Activated effector memory CD4-positive, alpha-beta T cell treated with anti-CD3 and anti-CD28 coated beads, Interleukin-2, amount 50 U/mL, for 16 hours (primary cell): ENCODE measurements at regions not wholly inside any gene's neighbourhood (a gene's known extent, or its start where the extent isn't known, plus 50 kb on each side); places are given as distances from the start of the nearest gene placed in this dataset.
"Not testable (repeated sequence)": the region's sequence is repeated elsewhere in the genome, so short reads cannot be mapped to it uniquely, and the experiment has no call there.

Experiments used
- DNase-seq: peaks from one replicate; pipeline ENCODE4 v3.0.0-alpha.2; 2020

DNA sequence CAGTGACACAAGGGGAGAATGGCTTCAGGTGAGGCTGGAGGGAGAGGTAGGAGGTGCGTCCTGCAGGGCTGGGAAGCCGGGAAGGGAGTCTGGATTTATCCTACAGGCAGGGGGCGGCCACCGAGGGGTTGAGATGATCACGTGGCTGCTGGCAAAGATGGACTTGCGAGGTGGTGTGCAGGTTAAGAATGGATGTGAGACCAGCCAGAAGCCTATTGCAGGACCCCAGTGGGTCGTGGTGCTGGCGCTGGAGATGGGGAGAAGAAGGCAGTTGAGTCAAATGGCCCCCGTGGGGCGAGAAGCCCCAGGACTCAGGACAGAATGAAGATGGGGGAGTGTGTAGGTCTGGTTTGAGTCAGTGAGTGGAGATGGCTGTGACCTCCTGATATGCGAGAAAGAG lies 183.1 kb downstream of the FAM43A start:
- DNase-seq, result no peak

DNA sequence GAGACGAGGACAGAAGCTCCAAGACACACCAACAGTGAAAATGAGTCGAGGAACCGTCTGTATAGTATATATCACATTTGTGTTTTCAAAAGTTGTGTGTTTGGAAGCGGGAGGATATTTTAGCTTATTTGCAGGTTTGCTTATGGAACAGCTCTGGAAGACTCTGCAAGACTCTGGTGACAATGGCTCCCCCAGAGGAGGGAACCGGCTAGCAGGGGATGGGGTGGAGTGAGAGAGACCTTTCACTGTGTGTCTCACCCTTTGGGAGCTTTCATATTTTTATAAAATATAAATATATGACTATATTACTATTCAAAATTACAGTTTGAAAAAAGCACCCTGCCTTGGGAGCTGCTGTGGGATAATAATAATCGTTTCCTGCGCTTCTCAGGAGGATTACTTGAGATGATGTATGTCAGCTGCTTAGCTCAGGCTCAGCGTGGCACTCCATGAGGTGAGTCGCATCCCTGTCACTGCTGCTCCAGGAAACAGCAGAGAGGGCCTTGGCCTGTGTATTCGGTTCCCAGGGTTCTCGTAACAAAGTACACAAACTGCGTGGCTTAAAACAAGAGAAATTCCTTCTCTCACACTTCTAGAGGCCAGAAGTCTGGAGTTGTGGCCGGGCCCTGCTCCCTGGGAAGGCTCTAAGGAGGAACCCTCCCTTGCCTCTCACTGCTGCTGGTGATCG lies 183.9 kb downstream of the FAM43A start:
- no peak for DNase-seq

DNA sequence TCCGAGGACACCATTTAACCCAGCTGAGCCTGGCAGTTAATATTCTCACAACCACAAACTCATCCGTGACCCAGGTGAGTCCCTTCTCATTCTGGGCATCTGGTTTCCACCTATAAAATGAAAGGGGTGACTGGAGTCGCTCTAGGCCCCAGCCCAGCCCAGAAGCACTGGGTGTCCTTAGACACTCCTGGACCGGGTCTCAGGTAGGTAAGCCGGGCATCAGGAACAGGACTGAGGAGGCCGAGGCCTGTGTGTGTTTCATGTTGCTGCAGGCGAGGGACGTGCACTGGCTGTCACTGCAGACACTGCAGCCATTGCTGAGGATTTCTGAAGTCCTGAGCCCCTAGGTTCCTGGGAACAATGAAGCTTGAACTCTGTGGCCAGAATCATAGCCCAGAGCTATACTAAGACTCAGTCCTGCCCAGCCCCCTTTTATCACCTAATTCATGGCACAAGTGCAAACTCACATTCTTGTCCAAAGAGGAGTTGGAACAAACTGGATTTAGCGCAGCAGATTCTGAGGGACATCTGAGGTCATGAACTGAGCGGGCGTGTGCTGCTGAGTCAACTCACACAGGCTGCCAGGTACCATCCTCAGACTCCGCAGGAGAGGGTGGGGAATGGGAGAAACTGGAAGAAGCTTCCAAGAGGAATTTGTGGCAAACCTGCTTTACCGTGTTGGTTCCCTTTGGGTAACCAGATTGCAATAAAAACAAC lies 184.9 kb downstream of the FAM43A start:
- DNase-seq, result no peak

DNA sequence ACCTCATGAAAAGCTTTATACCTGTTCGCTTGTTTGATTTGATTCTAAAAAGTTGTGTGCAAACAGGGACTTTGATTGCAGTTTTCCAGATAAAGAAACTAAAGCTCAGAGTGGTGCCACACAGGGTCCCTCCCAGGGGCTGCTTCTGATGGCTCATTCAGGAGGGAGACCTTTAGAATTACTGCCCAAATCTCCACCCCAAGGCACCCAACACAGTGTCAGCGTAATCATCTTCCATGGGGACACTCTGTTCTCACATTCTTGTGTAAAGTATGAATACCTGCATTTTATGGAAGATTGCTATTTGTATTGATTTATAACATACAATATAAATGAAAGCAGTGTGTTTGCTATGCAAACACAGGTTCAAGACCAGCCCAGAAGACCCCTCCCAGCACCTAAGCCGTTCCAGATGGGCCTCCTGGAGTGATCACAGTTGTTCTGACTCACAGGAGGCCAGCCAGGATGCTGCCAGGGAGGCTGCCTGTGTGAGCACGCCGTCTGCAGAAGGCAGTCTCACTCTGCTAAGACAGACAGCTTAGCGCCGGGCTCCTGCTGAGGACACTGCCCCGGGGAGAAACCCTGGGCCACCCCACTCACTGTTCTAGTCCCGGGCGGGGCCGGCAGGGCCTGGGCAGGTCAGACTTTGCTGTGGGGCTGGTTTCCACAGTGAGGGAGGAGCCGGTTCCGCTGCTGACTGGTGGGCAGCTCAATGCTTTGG lies 185.6 kb downstream of the FAM43A start:
- no peak for DNase-seq

DNA sequence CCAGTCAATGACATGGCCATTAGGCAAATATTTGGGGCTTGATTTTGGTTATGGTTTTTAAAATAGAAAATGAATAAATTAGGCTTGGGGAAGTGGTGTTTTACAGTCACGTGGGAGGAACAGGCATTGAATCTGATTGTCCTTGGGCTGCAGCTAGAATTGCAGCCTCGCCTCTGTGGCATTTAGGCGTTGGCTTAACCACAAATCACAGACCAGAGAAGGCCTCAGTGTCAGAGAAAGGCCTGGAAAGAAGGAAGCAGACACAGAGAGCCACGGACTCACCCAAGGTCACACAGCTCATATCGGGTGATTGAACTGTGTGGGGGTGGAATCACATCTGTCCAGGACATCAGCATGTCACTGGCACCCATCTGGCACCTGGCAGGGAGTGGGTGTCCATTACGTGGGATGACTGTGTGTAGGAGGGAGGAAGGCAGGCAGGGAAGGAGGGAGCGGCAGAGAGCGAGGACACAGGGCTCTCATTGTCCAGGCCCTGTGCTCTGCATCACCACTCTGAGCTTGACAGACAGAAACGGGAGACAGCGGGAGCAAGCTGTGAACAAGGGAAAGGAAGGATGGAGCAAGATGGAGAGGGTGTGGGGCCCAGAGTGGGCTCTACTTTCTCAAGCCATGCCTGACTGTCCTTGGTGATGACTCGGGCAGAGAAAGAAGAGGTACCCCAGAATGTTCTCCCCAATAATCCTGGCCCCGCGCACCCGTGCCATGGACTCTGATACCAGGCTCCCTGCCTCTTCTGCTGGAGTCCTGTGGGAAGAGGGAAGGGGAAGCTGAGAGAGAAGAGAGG lies 186.4 kb downstream of the FAM43A start:
- no peak for DNase-seq

DNA sequence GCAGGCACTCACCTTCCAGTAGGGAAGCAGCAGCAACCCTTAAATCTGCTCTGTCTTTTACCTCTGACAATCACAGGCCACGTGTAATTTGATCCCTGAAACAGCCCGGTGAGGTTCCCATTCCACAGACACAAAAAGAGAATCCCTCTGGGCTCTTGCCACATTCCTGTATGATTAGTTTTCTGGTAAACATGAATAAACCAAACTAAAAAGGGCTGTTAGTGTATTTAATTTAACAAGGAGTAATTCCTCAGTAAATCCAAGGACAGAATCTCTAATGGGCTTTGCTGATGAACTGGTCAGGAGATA lies 186.9 kb downstream of the FAM43A start:
- DNase-seq, result no peak

DNA sequence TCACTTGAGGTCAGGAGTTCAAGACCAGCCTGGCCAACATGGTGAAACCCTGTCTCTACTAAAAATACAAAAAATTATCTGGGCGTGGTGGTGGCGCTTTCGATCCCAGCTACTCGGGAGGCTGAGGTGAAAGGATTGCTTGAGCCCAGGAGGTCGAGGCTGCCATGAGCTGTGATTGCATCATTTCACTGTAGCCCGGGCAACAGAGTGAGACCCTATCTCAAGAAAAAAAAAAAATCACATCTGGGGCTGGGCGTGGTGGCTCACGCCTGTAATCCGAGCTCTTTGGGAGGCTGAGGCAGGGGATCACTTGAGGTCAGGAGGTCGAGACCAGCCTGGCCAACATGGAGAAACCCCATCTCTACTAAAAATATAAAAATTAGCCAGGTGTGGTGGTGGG lies 187.8 kb downstream of the FAM43A start:
- not testable (repeated sequence) for DNase-seq

DNA sequence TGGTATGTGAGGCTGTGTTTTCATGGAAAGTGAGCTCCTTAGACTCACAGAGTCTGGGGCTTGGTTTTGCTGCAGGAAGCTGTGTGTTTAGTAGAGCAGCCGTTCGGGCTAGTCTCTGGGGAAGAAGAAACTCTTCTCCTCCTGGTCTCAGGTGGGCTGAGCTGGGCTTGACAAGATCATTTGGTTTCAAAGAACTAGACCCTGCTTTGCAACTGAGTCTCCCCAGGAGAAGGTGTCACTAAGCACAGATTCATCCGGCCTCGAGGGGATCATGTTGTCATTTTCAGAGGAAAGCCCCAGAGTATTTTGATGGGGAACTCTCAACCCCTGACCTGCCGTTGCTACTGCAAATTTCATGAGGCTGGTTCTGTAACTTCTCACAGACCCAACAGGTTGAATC lies 188.5 kb downstream of the FAM43A start:
- no peak for DNase-seq

DNA sequence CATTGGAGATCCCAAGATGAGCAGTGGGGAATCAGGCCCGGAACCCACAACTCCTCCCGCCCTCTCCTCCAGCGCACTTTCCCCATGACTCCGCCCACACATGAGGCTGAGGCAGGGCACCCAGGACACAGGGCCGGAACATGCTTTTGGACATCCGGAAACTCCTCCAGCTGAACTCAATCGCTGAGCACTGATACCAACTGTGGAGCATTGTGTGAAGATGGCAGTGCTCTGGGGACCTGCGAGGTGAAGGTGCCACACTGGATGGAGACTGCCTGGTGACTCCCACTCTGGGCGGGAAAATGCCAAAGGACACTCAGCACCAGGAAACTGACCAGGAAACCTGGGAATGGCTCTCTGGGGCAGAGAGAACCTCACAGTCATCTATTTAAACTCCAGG lies 189.1 kb downstream of the FAM43A start:
- no peak for DNase-seq

DNA sequence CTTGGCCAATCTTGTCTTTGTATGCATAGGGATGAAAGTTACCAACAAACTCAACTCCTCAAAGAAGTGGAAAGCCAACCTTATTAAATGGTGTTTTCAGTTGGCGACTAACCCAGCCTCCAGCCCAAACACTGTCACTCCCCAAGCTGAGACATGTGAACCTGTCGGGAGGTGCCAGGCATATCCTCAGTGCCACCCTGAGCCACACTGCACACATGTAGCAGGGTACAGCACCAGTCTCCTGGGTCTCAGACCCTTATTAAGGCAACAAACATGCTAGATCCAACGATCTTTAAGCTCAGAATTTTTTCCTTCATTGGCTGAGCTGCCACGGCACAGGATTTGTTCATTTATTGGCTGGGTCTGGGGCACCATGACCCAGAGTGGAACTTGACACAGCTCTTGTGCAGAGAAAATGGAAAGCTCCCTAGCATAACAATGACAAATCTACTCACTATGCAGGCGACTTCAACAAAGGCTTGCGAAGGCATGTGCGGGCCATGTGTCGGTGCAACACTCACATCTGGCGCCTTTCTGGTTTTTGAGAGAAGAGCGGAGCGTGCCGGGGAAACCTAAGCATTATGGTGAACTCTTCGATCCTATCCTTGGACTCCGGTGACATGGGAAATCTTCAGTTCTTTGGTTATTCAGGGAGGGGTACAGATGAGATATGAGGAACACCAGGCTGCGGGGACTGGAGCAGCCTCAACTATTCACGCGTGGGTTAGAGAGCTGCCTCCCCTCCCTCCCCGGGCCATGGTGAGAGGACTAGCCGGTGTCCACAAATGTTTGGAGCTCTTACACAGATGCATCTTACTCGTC lies 190.1 kb downstream of the FAM43A start:
- no peak for DNase-seq

DNA sequence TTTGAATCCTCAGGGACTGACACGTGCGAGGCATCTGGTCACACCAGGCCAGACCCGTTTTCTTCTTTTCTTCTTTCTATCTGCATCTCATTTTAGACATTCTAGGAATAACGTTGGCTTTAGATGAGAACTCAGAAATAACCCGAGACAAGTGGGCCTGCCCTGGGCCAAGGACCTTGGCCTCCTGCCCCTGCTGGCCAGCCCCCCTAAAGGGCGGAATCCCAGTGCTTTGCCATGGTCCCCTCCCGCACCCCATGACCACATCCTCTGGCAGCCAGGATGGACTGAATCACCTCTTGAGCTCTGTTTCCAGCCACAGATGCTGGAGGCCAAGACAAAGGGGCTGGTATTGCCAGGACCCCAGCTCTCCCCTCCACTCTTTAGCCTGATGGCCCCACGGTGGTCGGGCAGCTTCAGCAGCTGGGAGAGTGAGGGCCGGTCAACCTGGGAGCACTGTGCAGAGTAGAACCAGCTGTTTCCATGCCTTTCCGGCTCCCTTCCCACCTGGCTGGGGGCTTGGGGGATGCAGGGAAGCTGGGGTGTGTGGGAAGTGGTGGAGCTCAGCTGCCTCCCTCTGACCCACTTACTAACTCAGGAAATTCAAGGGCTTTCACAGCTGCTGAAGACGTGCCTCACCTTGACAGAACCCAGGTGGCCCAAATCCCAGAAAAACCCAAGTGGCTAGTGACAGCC lies 190.9 kb downstream of the FAM43A start:
- no peak for DNase-seq

DNA sequence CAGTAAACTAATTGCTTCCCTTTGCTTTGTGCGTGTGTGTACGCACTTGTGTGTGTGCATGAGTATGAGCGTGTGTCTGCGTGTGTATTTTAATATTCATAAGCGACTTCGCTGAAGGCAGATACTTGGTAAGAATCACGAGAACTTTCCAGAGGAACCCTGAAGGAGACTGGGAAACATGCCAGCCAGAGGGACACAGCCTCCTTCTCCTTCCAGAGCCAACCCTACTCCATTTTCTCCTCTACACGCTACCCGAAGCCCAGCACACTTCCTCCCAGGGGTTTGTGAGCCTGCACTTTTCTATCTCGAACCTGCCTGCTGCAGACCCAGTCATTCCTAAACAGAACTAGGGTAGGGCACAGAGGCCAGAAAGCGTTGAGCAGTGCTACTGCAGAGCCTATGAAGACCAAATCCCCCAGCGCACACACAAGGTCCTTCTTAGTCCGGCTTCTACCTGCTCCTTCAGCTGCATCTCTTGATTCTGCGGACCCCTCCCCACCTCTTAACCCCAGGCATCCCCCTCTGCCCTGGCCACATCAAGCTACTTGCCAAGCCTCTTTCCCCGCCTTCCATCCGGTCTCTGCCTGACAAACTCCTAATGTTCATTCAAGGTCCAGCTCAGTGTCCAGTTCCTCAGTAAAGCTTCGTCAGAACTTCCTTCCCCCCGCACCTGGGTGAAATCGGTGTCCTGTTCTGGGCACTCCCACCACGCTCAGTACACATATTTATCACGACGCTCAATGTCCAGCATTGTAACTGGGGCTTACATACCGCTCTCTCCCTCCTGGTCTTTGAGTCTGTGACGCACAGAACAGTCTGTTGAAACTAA lies 191.8 kb downstream of the FAM43A start:
- DNase-seq, result no peak

DNA sequence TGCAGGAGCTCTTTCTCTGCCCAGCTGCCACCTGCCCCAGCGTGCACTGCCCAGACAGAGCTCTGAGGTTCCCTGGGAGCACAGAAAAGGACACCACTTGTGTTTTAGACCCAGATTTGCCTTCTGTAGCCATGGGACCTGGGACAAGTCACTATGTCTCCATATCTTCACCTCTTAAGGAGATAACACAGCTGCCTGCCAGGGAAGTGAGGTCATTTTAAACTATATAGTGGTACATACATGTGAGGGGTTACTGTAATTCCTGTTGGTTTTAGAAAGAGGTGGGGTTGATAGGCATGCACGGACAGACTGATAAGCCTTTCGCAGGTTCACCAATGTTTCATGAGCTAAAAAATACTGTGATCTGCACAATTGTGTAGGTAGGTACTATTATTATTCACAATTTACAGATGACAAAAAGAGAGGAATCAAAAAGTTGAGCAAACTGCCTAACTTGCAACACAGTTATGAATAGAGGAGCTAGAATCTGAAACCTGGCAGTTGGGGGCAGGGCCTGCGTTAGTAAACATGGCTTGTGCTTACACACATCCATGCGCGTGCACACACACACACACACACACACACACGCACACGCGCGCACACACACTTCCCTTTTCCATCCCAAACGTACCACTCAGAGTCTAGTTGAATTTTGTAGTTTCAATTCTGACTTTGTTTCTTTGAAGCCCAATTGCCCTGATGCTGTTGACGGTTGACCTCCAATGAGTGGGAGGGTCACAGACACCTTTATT lies 193.6 kb downstream of the FAM43A start:
- no peak for DNase-seq

DNA sequence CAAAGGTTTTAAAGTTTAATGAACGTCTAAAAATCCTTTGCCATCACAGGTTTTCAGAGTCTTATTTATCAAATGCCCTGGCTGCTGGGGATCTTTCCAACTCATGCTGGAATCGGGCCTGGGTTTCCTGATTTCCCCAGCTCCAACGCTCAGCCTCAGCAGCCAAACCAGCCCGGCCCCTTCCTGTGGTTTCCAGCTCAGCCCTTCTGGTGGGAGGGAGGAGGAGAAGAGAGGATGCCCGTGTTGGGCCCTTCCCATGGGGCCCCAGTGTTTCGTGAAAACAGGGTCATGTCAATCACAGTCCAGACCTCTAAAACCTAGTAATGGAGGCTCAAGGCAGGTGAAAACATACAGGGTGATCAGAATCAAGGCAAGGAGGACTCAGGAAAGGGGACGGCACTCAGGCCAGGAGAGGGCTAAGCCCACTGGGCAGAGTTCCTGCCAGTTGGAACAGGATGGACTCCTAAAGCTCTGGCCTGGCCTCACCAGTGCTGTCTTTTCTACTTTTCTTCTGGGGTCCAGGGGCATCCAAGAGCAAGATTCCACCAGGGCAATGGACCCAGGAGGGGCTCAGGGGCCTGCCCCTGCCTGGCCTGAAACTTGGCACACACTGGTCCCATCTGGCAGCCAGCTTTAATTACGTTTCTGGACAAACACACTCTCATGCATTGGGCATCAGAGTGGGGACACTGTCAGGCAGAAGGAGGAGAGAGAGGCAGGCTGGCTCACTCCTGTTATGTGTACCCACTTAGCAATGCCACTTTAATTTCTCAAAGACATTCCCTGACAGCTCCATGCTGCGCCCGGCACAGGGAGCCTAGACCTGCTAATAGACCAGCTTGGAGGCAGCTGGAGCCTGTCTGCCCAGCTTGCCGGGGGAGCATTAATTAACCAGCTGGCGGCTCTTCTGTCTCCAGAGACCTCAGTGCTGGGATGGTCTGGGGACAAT lies 194.6 kb downstream of the FAM43A start:
- DNase-seq, result no peak

DNA sequence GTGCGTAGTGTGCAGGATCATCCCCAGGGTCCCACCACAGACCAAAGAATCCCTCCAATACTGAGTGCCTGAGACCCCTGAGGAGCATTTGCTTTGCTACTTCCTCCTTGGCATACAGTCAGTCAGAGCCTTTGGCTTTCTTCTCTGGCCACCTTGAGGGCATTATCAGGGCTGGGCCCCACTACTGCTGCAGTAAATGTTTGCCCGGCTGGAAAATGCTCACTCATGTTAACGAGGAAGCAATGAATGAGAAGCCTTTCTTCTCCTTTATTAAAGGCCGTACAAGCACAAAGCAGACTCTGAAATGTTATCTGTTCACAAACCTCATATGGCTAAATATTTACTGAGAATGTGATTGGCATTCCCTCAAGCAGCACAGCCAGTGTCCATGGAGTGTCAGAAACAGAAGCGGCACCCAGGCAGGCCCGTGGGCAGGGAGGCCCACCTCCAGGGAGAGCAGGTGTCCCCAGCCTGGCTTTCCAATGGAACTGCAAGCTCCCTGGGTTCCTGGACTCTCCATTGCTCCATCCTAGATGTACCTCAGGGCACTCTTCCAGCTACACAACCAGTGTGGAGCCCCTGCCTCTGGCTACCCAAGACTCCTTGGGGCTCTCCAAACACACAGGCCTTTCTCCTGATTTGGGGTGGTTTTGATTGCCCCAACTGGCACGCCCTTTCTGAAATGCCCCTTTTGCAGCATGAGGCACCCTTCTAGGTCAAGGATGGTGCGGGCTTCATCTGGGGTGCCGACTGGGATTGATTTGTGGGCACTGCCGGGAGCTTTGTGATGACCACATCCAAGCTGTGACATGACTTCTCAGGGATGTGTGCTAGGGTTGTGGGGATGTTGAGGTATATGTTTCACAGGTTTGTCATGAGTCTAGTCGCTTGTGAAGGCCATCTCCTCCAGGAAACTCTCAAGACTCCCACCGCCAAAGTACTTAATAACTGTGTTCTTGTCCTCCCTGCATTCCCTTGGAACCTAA lies 195.6 kb downstream of the FAM43A start:
- no peak for DNase-seq

DNA sequence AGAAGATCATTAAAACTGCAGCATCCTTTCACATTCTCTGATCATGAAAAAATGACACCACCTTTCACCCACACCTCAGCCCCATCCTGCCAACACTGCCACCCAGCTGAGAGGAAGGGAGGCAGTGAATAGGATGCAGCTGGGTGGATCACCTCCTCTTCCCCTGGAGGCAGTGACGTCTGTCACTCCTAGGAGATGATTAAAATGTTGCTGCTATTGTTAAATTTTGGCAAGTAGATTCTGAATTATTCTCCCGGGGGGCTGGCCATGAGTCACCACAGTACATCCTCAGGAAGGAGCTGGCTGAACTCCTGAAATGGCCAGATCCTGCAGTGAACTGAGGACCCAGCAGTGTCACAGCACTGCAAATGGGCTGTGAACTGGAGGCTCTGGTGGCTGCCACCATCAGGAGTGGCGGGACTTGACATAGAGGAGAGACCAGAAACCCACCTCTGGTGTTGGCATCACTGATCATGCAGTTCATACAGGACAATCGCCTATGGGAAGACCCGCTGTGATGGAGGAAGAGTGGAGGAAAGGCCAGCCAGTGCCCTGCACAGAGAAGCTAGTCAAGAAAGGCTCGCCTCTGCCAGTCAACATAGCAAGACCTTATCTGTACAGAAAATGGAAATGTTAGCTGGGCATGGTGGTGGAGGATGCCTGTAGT lies 199.1 kb downstream of the FAM43A start:
- DNase-seq, result no peak

DNA sequence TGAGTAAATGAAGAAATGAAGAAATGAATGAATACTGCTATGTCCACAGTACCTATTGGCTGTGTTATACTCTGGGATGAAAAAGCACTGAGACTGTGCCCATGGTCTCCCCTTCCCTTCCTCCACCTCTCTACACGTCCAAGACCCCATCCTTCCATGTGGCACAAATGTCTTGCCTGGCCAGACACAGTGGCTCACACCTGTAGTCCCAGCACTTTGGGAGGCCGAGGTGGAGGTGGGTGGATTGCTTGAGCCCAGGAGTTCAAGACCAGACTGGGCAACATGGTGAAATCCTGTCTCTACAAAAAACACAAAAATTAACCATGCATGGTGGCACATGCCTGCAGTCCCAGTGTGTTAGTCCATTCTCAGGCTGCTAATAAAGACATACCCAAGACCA lies 200.1 kb downstream of the FAM43A start:
- no peak for DNase-seq
